Neural progenitor cell (in vitro differentiated cells): ENCODE measurements at regions not wholly inside any gene's neighbourhood (a gene's known extent, or its start where the extent isn't known, plus 50 kb on each side); places are given as distances from the start of the nearest gene placed in this dataset.

Experiments used
- DNase-seq: peaks from one replicate; pipeline ENCODE4 v3.0.0-alpha.2; 2016; ENCODE audit warnings: low spot score
- H2AFZ ChIP-seq: fragments of 200-600 bp; sonication (generic); replicated peaks from 2 replicates; pipeline ENCODE4 v1.6.1; 2016; ENCODE audit warnings: antibody characterized with exemption
- H3F3A ChIP-seq: fragments of 200-600 bp; sonication (generic); 2 replicates; pipeline ENCODE4 v1.6.1; 2016; ENCODE audit warnings: antibody characterized with exemption, low read depth
- H3K27ac ChIP-seq: fragments of 200-600 bp; sonication (generic); 2 replicates; pipeline ENCODE4 v1.5.1; 2016; ENCODE audit warnings: mild to moderate bottlenecking
- H3K27me3 ChIP-seq: fragments of 200-600 bp; sonication (generic); 2 replicates; pipeline ENCODE4 v1.6.1; 2016; ENCODE audit warnings: mild to moderate bottlenecking, moderate library complexity
- H3K36me3 ChIP-seq: fragments of 200-600 bp; sonication (generic); 2 replicates; pipeline ENCODE4 v1.5.1; 2016
- H3K4me1 ChIP-seq: fragments of 200-600 bp; sonication (generic); 2 replicates; pipeline ENCODE4 v1.6.1; 2016; ENCODE audit warnings: mixed run types
- H3K4me2 ChIP-seq: fragments of 200-600 bp; sonication (generic); 2 replicates; pipeline ENCODE4 v1.6.1; 2016
- H3K4me3 ChIP-seq: fragments of 200-600 bp; sonication (generic); 2 replicates; pipeline ENCODE4 v1.5.1; 2016
- H3K79me2 ChIP-seq: fragments of 200-600 bp; sonication (generic); 2 replicates; pipeline ENCODE4 v1.6.1; 2016; ENCODE audit warnings: low read depth
- H3K9ac ChIP-seq: fragments of 200-600 bp; sonication (generic); 2 replicates; pipeline ENCODE4 v1.6.1; 2016
- H3K9me3 ChIP-seq: fragments of 200-600 bp; sonication (generic); 2 replicates; pipeline ENCODE4 v1.5.1; 2016; ENCODE audit warnings: low read depth
- H4K20me1 ChIP-seq: fragments of 200-600 bp; sonication (generic); 2 replicates; pipeline ENCODE4 v1.6.1; 2016; ENCODE audit warnings: low read depth
- H3K27ac Mint-ChIP-seq: 3 replicates; pipeline ENCODE4 v1.8.0; 2021; ENCODE audit warnings: mixed read lengths
- H3K27me3 Mint-ChIP-seq: 2 replicates; pipeline ENCODE4 v1.8.0; 2022; ENCODE audit warnings: low read depth, mild to moderate bottlenecking, inconsistent platforms, moderate library complexity, mixed read lengths; ENCODE audit not compliant: insufficient read depth
- H3K36me3 Mint-ChIP-seq: 3 replicates; pipeline ENCODE4 v1.8.0; 2021; ENCODE audit warnings: mixed read lengths
- H3K4me1 Mint-ChIP-seq: 3 replicates; pipeline ENCODE4 v1.8.0; 2021; ENCODE audit warnings: mixed read lengths
- H3K4me3 Mint-ChIP-seq: 3 replicates; pipeline ENCODE4 v1.8.0; 2021; ENCODE audit warnings: mild to moderate bottlenecking, moderate library complexity, mixed read lengths
- H3K9me3 Mint-ChIP-seq: 3 replicates; pipeline ENCODE4 v1.8.0; 2020; ENCODE audit warnings: mixed read lengths
- EZH2 ChIP-seq: fragments of 200-600 bp; sonication (generic); IDR thresholded peaks from 2 replicates; pipeline ENCODE4 v1.6.1; 2017; ENCODE audit warnings: antibody characterized with exemption, mild to moderate bottlenecking, moderate library complexity
- EZH2phosphoT487 ChIP-seq: fragments of 200-600 bp; sonication (generic); IDR thresholded peaks from 2 replicates; pipeline ENCODE4 v1.6.1; 2017; ENCODE audit warnings: antibody characterized with exemption
- TF ChIP-seq, protein P1 (sequence below): fragments of 200-600 bp; sonication (generic); IDR thresholded peaks from 2 replicates; pipeline ENCODE4 v1.5.1; 2017; ENCODE audit warnings: antibody characterized with exemption, mild to moderate bottlenecking

- no peak overlapping the region for H3K4me3 ChIP-seq
Observed at GRCh38 chr21:26365849-26366248, 195.3 kb upstream of the APP start.

DNA sequence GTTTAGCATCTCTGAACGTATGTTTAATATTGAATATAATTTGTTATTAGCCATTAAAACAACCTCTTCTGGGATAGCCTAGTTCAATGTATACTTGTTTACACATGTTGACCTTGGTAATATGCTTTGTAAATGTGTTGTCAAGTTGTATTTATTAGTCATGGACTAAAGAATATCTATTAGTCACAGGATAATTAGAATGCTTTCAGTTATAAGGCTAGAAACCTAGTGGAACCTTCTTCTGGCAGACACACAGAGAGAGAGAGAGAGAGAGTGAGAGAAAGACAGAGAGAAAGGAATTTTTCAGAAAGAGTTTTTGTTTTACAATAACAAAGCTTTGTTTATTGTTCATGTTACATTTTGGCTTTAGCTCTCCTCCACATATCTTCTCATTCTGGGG is 181.1 kb upstream of the APP start:
- no peaks in the 10 kb centered on the region for H3F3A ChIP-seq

More at GRCh38 chr21:26365849-26366248, 195.3 kb upstream of the APP start:
- Mint-ChIP-seq H3K9me3 (no peaks in the 10 kb centered on the region), H3K36me3 (no peaks in the 10 kb centered on the region), H3K4me1 (no peaks in the 10 kb centered on the region), H3K27me3 (no peaks in the 10 kb centered on the region), H3K4me3 (no peak overlapping the region), H3K27ac (no peak overlapping the region)
- TF ChIP-seq, protein P1, sequence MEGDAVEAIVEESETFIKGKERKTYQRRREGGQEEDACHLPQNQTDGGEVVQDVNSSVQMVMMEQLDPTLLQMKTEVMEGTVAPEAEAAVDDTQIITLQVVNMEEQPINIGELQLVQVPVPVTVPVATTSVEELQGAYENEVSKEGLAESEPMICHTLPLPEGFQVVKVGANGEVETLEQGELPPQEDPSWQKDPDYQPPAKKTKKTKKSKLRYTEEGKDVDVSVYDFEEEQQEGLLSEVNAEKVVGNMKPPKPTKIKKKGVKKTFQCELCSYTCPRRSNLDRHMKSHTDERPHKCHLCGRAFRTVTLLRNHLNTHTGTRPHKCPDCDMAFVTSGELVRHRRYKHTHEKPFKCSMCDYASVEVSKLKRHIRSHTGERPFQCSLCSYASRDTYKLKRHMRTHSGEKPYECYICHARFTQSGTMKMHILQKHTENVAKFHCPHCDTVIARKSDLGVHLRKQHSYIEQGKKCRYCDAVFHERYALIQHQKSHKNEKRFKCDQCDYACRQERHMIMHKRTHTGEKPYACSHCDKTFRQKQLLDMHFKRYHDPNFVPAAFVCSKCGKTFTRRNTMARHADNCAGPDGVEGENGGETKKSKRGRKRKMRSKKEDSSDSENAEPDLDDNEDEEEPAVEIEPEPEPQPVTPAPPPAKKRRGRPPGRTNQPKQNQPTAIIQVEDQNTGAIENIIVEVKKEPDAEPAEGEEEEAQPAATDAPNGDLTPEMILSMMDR = no peak
- TF ChIP-seq EZH2 (no peak), EZH2phosphoT487 (no peak)
- Histone ChIP-seq H3K9me3 (no peaks in the 10 kb centered on the region), H3K9ac (no peak overlapping the region), H3K79me2 (no peaks in the 10 kb centered on the region), H2AFZ (no peak overlapping the region), H3K4me1 (peaks cover 7% of the 10 kb centered on the region), H4K20me1 (no peaks in the 10 kb centered on the region), H3F3A (no peaks in the 10 kb centered on the region), H3K27me3 (no peaks in the 10 kb centered on the region), H3K4me2 (no peak overlapping the region), H3K27ac (no peak overlapping the region), H3K36me3 (no peaks in the 10 kb centered on the region)
- DNase-seq = no peak

DNA sequence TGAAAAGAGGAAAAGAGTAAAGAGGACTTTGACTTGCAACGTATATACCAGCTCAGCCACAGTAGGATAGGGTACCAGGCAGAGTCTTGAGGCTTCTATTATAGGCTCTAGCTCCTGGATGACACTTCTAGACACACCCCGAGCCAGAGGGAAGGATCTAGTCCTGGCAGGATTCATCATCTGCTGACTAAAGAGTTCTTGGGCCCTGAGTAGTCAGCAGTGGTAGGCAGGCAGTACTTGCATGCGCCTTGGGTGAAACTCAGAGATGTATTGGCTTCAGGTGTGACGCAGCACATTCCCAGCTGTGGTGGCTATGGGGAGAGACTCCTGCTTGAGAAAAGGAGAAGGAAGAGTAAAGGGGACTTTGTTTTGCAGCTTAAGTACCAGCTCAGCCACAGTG is 162.3 kb upstream of the APP start:
- H3K79me2 ChIP-seq = no peaks in the 10 kb centered on the region
- H2AFZ ChIP-seq = no peak overlapping the region
- H3K27ac ChIP-seq = no peak overlapping the region
- no peaks in the 10 kb centered on the region for H3K36me3 ChIP-seq
- Mint-ChIP-seq H3K9me3 (no peaks in the 10 kb centered on the region), H3K36me3 (no peaks in the 10 kb centered on the region), H3K27ac (no peak overlapping the region), H3K27me3 (peaks cover 2% of the 10 kb centered on the region), H3K4me1 (no peaks in the 10 kb centered on the region), H3K4me3 (no peak overlapping the region)
- no peak for TF ChIP-seq EZH2phosphoT487
- TF ChIP-seq, protein P1 = no peak
- no peak for TF ChIP-seq EZH2
- no peaks in the 10 kb centered on the region for H3K27me3 ChIP-seq
- H3K4me3 ChIP-seq = no peak overlapping the region
- no peak overlapping the region for H3K4me2 ChIP-seq
- no peaks in the 10 kb centered on the region for H3K4me1 ChIP-seq
- no peak overlapping the region for H3K9ac ChIP-seq
- no peaks in the 10 kb centered on the region for H4K20me1 ChIP-seq
- no peaks in the 10 kb centered on the region for H3F3A ChIP-seq
- no peaks in the 10 kb centered on the region for H3K9me3 ChIP-seq
- DNase-seq = no peak

More for the DNA sequence above, 181.1 kb upstream of the APP start:
- Histone ChIP-seq H3K79me2 (no peaks in the 10 kb centered on the region), H3K36me3 (no peaks in the 10 kb centered on the region), H3K27ac (no peak overlapping the region), H3K27me3 (no peaks in the 10 kb centered on the region), H3K9me3 (peaks cover 5% of the 10 kb centered on the region), H2AFZ (no peak overlapping the region), H3K4me2 (no peak overlapping the region), H3K4me1 (no peaks in the 10 kb centered on the region), H4K20me1 (no peaks in the 10 kb centered on the region), H3K9ac (no peak overlapping the region), H3K4me3 (no peak overlapping the region)
- no peaks in the 10 kb centered on the region for H3K4me1 Mint-ChIP-seq
- H3K9me3 Mint-ChIP-seq = peaks cover 7% of the 10 kb centered on the region
- no peak overlapping the region for H3K4me3 Mint-ChIP-seq
- no peaks in the 10 kb centered on the region for H3K36me3 Mint-ChIP-seq
- no peak overlapping the region for H3K27ac Mint-ChIP-seq
- no peak for DNase-seq
- TF ChIP-seq EZH2phosphoT487 (no peak), EZH2 (no peak)
- peaks cover 2% of the 10 kb centered on the region for H3K27me3 Mint-ChIP-seq

DNA sequence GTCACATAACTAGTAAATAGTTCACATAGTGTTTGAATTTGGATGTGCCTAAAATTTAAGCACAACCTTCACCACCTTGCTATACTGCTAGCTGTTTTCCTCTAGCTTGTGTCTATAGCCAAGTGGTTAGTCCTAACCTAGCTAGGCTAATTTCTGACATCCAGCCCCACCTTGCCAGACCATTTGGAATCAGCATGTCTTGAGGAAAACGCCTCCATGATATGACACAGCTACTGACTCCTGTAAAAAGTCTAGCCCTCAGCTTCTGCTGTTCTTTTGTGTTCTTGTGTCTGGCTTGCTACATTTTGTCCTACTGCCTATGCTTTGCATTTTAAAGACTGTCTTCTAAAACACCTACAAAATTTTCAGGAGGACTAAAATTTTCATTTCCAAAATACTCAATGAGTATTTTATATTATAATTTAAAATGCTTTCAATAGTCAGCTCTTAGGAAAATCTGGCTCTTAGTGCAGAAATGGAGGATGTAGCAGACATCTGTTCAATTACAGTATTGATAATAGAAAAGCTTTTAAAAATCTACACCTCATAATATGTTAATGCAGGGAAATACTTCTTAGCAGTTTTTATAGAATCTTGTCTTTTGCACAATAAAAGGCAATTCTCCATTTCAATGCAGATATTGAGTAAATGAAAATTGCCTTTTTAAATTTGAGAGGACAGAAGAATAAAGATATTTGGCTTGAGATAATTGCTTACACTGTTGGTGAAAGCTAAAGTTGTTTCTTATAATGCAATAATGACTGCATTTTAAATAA is 160.8 kb upstream of the APP start:
- Mint-ChIP-seq H3K36me3 (no peaks in the 10 kb centered on the region), H3K9me3 (no peaks in the 10 kb centered on the region), H3K4me1 (no peaks in the 10 kb centered on the region), H3K27me3 (peaks cover 2% of the 10 kb centered on the region), H3K4me3 (no peak overlapping the region), H3K27ac (no peak overlapping the region)
- Histone ChIP-seq H2AFZ (no peak overlapping the region), H3K9me3 (no peaks in the 10 kb centered on the region), H3K79me2 (no peaks in the 10 kb centered on the region), H3K36me3 (no peaks in the 10 kb centered on the region), H3K27me3 (no peaks in the 10 kb centered on the region), H3F3A (no peaks in the 10 kb centered on the region), H3K4me2 (no peak overlapping the region), H3K4me3 (no peak overlapping the region), H3K4me1 (no peaks in the 10 kb centered on the region), H3K9ac (no peak overlapping the region), H4K20me1 (no peaks in the 10 kb centered on the region), H3K27ac (no peak overlapping the region)
- TF ChIP-seq EZH2phosphoT487 = no peak
- TF ChIP-seq, protein P1 = no peak
- no peak for TF ChIP-seq EZH2
- DNase-seq = no peak
